AG04450 (cell line): ENCODE measurements at regions not wholly inside any gene's neighbourhood (a gene's known extent, or its start where the extent isn't known, plus 50 kb on each side); places are given as distances from the start of the nearest gene placed in this dataset.

Experiments used
- CTCF ChIA-PET: fragments of 300-600, 350-600 bp; formaldehyde crosslinking; extraction: SDS; loops from one replicate; lab custom pipeline; 2022; ENCODE audit warnings: antibody characterized with exemption, inconsistent platforms; lab: Charles Lee
- POLR2A ChIA-PET: fragments of 350-600 bp; formaldehyde crosslinking; extraction: SDS; loops from one replicate; lab custom pipeline; 2021; ENCODE audit warnings: antibody characterized with exemption, inconsistent platforms; lab: Yijun Ruan, JAX
- DNase-seq: peaks from one replicate; pipeline ENCODE4 v3.0.0-alpha.2; 2011; ENCODE audit warnings: low read depth, low spot score
- H3K27ac ChIP-seq: one replicate; pipeline ENCODE4 v1.5.1; 2012; ENCODE audit warnings: low read depth, low read length, control low read depth
- H3K27me3 ChIP-seq: one replicate; pipeline ENCODE4 v1.6.0; 2012; ENCODE audit warnings: low read length; ENCODE audit not compliant: control insufficient read depth, insufficient read depth
- H3K4me3 ChIP-seq: 2 replicates; pipeline ENCODE4 v1.5.1; 2011; ENCODE audit warnings: mild to moderate bottlenecking, low read depth, low read length, control low read depth
- H3K9me3 ChIP-seq: 2 replicates; pipeline ENCODE4 v1.5.1; 2012; ENCODE audit warnings: low read length; ENCODE audit not compliant: control insufficient read depth, insufficient read depth
- TF ChIP-seq, protein P1 (sequence below): IDR thresholded peaks from 2 replicates; pipeline ENCODE4 v1.5.1; 2011; ENCODE audit warnings: low read depth, low read length, control low read depth, inconsistent platforms

GRCh38 chr2:168300460-168300859, 53.1 kb upstream of the STK39 start:
- POLR2A ChIA-PET: no interaction called here

GRCh38 chr2:168304024-168304681, 56.8 kb upstream of the STK39 start:
- no peaks in the 10 kb centered on the region for H3K27me3 ChIP-seq
- H3K4me3 ChIP-seq: no peak overlapping the region
- POLR2A ChIA-PET: no interaction called here
- CTCF ChIA-PET: no interaction called here
- no peak for DNase-seq
- H3K27ac ChIP-seq: no peak overlapping the region
- H3K9me3 ChIP-seq: no peaks in the 10 kb centered on the region
- TF ChIP-seq, protein P1, sequence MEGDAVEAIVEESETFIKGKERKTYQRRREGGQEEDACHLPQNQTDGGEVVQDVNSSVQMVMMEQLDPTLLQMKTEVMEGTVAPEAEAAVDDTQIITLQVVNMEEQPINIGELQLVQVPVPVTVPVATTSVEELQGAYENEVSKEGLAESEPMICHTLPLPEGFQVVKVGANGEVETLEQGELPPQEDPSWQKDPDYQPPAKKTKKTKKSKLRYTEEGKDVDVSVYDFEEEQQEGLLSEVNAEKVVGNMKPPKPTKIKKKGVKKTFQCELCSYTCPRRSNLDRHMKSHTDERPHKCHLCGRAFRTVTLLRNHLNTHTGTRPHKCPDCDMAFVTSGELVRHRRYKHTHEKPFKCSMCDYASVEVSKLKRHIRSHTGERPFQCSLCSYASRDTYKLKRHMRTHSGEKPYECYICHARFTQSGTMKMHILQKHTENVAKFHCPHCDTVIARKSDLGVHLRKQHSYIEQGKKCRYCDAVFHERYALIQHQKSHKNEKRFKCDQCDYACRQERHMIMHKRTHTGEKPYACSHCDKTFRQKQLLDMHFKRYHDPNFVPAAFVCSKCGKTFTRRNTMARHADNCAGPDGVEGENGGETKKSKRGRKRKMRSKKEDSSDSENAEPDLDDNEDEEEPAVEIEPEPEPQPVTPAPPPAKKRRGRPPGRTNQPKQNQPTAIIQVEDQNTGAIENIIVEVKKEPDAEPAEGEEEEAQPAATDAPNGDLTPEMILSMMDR: no peak

More at GRCh38 chr2:168300460-168300859, 53.1 kb upstream of the STK39 start:
- Histone ChIP-seq H3K27ac (no peak overlapping the region), H3K27me3 (no peaks in the 10 kb centered on the region), H3K4me3 (no peak overlapping the region), H3K9me3 (no peaks in the 10 kb centered on the region)
- CTCF ChIA-PET: no interaction called here
- no peak for DNase-seq
- TF ChIP-seq, protein P1: no peak

DNA sequence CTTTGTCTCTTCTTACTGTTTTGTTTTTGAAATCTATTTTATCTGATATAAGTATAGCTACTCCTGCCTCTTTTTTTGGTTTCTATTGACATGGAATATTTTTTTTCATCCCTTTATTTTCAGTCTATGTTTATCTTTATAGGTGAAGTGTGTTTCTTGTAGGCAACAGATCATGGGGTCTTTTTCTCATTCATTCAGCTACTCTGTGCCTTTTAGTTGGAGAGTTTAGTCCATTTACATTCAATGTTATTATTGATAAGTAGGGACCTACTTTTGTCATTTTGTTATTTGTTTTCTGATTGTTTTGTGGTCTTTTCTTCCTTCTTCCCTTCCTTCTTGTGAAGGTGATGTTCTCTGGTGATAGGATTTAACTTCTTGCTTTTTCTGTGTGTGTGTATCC, 60.0 kb upstream of the STK39 start:
- Histone ChIP-seq H3K4me3 (no peak overlapping the region), H3K27ac (no peak overlapping the region), H3K9me3 (no peaks in the 10 kb centered on the region), H3K27me3 (no peaks in the 10 kb centered on the region)
- CTCF ChIA-PET: interaction anchor here (0.7 to 1.9 kb wide), 4 partner anchors 8 to 188 kb away, joined by 4 to 5 read pairs (median 4); no protein-coding TSS in a partner anchor
- TF ChIP-seq, protein P1: no peak
- DNase-seq: no peak
- POLR2A ChIA-PET: no interaction called here

- Histone ChIP-seq H3K9me3 (no peaks in the 10 kb centered on the region), H3K27me3 (no peaks in the 10 kb centered on the region), H3K4me3 (no peak overlapping the region), H3K27ac (no peak overlapping the region)
- DNase-seq: no peak
- ChIA-PET CTCF (no interaction called here), POLR2A (no interaction called here)
- TF ChIP-seq, protein P1: no peak
These were observed 63.2 kb upstream of the STK39 start for GRCh38 chr2:168310580-168310979.

DNA sequence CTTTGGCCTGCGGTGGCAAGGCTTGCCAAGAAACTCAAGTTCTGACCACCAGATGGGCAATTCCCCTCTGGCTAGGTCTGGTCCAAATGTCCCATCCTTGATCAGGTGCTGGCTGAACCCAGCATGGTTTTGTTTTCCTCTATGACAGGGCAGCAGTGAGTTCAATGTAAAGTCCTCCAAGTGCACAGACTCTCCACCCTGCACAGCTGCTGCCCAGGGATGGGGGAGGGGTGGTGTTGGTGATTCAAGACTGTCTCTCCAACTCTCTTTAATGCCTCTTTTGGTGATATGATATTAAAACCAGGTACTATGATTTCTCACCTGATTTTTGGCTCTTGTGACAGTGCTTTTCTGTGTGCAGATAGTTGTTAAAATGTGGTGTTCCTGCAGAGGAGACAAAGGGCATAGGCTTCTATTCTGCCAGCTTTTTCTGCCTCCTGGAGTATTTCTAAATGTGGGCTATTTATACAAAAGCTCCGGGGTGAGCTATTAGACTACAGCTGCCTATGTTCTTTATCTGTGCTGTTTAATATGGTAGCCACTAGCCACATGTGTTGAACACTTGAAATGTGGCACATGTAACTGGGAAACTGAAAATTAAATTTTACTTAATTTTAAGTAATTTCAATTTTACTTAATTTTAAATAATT, 64.0 kb upstream of the STK39 start:
- TF ChIP-seq, protein P1: no peak
- DNase-seq: no peak
- Histone ChIP-seq H3K27me3 (no peaks in the 10 kb centered on the region), H3K27ac (no peak overlapping the region), H3K9me3 (no peaks in the 10 kb centered on the region), H3K4me3 (no peak overlapping the region)
- POLR2A ChIA-PET: no interaction called here
- CTCF ChIA-PET: no interaction called here
